Fibroblast of lung (primary cell): ENCODE measurements at regions not wholly inside any gene's neighbourhood (a gene's known extent, or its start where the extent isn't known, plus 50 kb on each side); places are given as distances from the start of the nearest gene placed in this dataset.
"Not testable (repeated sequence)": the region's sequence is repeated elsewhere in the genome, so short reads cannot be mapped to it uniquely, and the experiment has no call there.

Experiments used
- DNase-seq, 2 donors: peaks; one replicate each; pipeline versions ENCODE4 v3.0.0 to v3.0.0-alpha.2; 2010; ENCODE audit warnings: low read depth in 2 of 2
- H2AFZ ChIP-seq: 2 replicates; pipeline ENCODE4 v1.5.1; 2012; ENCODE audit warnings: low read length, control low read depth, inconsistent platforms
- H3K27ac ChIP-seq: 2 replicates; pipeline ENCODE4 v1.5.1; 2011; ENCODE audit warnings: low read length, control low read depth; ENCODE audit not compliant: insufficient read depth
- H3K27me3 ChIP-seq: 2 replicates; pipeline ENCODE4 v1.5.1; 2011; ENCODE audit warnings: mild to moderate bottlenecking, low read length; ENCODE audit not compliant: control insufficient read depth, insufficient read depth
- H3K36me3 ChIP-seq: 2 replicates; pipeline ENCODE4 v1.5.1; 2011; ENCODE audit warnings: low read length; ENCODE audit not compliant: control insufficient read depth, insufficient read depth
- H3K4me1 ChIP-seq: 2 replicates; pipeline ENCODE4 v1.5.1; 2011; ENCODE audit warnings: low read length; ENCODE audit not compliant: control insufficient read depth, insufficient read depth; ENCODE audit errors: extremely low read depth
- H3K4me2 ChIP-seq: 2 replicates; pipeline ENCODE4 v1.5.1; 2011; ENCODE audit warnings: low read length, control low read depth; ENCODE audit not compliant: insufficient read depth; ENCODE audit errors: extremely low read depth
- H3K4me3 ChIP-seq, 4 experiments: fragments of 200-600 bp in 1 of 4; sonication (generic) in 1 of 4; replicated peaks in 1 of 4; 2 replicates each; pipeline ENCODE4 v1.5.1; 2011 to 2016; ENCODE audit warnings: low read length in 4 of 4, low read depth in 3 of 4, mild to moderate bottlenecking in 3 of 4, control low read depth in 2 of 4, inconsistent platforms in 1 of 4, mixed read lengths in 1 of 4; ENCODE audit not compliant: insufficient read depth in 1 of 4; ENCODE audit errors: control extremely low read depth in 1 of 4
- H3K79me2 ChIP-seq: 2 replicates; pipeline ENCODE4 v1.5.1; 2012; ENCODE audit warnings: mild to moderate bottlenecking, low read length, inconsistent platforms; ENCODE audit not compliant: control insufficient read depth, insufficient read depth
- H3K9ac ChIP-seq: 2 replicates; pipeline ENCODE4 v1.5.1; 2011; ENCODE audit warnings: mild to moderate bottlenecking, low read length, control low read depth; ENCODE audit not compliant: insufficient read depth
- H3K9me3 ChIP-seq: 2 replicates; pipeline ENCODE4 v1.5.1; 2012; ENCODE audit warnings: low read depth, low read length; ENCODE audit not compliant: control insufficient read depth, insufficient read depth
- H4K20me1 ChIP-seq: 2 replicates; pipeline ENCODE4 v1.5.1; 2011; ENCODE audit warnings: low read length; ENCODE audit not compliant: control insufficient read depth, insufficient read depth; ENCODE audit errors: extremely low read depth
- EZH2 ChIP-seq: IDR thresholded peaks from 2 replicates; pipeline ENCODE4 v1.5.1; 2012; ENCODE audit warnings: low read length, control low read depth, mild to moderate bottlenecking; ENCODE audit errors: missing control alignments
- TF ChIP-seq, protein P1 (sequence below), 2 donors: IDR thresholded peaks in 1 of 2; conservative IDR thresholded peaks in 1 of 2; 1 replicate in 1 of 2; 2 replicates in 1 of 2; pipeline ENCODE4 v1.5.1; 2011 to 2012; ENCODE audit warnings: low read length in 2 of 2, control low read depth in 1 of 2, inconsistent platforms in 1 of 2, low read depth in 1 of 2, mild to moderate bottlenecking in 1 of 2

GRCh38 chr6:154624038-154624599 lies 109.1 kb upstream of the SCAF8 start:
- no peaks in the 10 kb centered on the region for H3K27me3 ChIP-seq
- no peak overlapping the region for H3K27ac ChIP-seq
- H3K79me2 ChIP-seq: no peaks in the 10 kb centered on the region
- no peak overlapping the region for H3K4me3 ChIP-seq
- H3K4me1 ChIP-seq: no peaks in the 10 kb centered on the region
- H3K4me2 ChIP-seq: no peak overlapping the region
- H3K9me3 ChIP-seq: no peaks in the 10 kb centered on the region
- no peaks in the 10 kb centered on the region for H3K36me3 ChIP-seq
- no peak overlapping the region for H3K9ac ChIP-seq
- H2AFZ ChIP-seq: no peak overlapping the region
- no peaks in the 10 kb centered on the region for H4K20me1 ChIP-seq
- TF ChIP-seq, protein P1, sequence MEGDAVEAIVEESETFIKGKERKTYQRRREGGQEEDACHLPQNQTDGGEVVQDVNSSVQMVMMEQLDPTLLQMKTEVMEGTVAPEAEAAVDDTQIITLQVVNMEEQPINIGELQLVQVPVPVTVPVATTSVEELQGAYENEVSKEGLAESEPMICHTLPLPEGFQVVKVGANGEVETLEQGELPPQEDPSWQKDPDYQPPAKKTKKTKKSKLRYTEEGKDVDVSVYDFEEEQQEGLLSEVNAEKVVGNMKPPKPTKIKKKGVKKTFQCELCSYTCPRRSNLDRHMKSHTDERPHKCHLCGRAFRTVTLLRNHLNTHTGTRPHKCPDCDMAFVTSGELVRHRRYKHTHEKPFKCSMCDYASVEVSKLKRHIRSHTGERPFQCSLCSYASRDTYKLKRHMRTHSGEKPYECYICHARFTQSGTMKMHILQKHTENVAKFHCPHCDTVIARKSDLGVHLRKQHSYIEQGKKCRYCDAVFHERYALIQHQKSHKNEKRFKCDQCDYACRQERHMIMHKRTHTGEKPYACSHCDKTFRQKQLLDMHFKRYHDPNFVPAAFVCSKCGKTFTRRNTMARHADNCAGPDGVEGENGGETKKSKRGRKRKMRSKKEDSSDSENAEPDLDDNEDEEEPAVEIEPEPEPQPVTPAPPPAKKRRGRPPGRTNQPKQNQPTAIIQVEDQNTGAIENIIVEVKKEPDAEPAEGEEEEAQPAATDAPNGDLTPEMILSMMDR (conservative IDR thresholded peaks at IDR 0.05 in 1 of 2, IDR thresholded peaks at IDR 0.05 in 1 of 2; ENCODE audit: low read depth in 1 of 2, low read length in 2 of 2): no peak
- TF ChIP-seq EZH2: no peak
- no peak for DNase-seq

DNA sequence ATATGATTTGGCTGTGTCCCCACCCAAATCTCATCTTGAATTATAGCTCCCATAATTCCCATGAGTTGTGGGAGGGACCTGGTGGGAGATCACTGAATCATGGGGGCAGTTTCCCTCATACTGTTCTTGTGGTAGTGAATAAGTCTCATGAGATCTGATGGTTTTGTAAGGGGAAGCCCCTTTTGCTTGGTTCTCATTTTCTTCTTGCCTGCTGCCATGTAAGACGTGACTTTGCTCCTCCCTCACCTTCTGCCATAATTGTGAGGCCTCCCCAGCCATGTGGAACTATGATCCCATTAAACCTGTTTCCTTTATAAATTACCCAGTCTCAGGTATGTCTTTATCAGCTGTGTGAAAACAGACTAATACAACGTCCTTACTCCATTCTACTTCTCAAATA lies 108.5 kb upstream of the SCAF8 start:
- H3K27ac ChIP-seq, H3K9me3 ChIP-seq, H3K4me3 ChIP-seq, DNase-seq, H4K20me1 ChIP-seq, H3K4me1 ChIP-seq, H3K9ac ChIP-seq, H3K79me2 ChIP-seq, H3K36me3 ChIP-seq, H3K27me3 ChIP-seq, H3K4me2 ChIP-seq, H2AFZ ChIP-seq: not testable (repeated sequence)

- Histone ChIP-seq H4K20me1 (no peaks in the 10 kb centered on the region), H3K9ac (no peak overlapping the region), H3K79me2 (no peaks in the 10 kb centered on the region), H3K4me1 (no peaks in the 10 kb centered on the region), H3K4me2 (no peak overlapping the region), H3K4me3 (no peak overlapping the region), H3K27me3 (no peaks in the 10 kb centered on the region), H2AFZ (no peak overlapping the region), H3K27ac (no peak overlapping the region), H3K9me3 (no peaks in the 10 kb centered on the region), H3K36me3 (no peaks in the 10 kb centered on the region)
- TF ChIP-seq EZH2: no peak
- TF ChIP-seq, protein P1 (conservative IDR thresholded peaks at IDR 0.05 in 1 of 2, IDR thresholded peaks at IDR 0.05 in 1 of 2; ENCODE audit: low read depth in 1 of 2, low read length in 2 of 2): no peak
- DNase-seq: no peak
Measured at GRCh38 chr6:154625721-154626120, 107.5 kb upstream of the SCAF8 start.
